GM12892 (cell line): ENCODE measurements at regions not wholly inside any gene's neighbourhood (a gene's known extent, or its start where the extent isn't known, plus 50 kb on each side); places are given as distances from the start of the nearest gene placed in this dataset.

Source experiments
- POLR2A ChIP-seq: IDR thresholded peaks from 2 replicates; pipeline ENCODE4 v1.6.1; 2011; ENCODE audit warnings: low read depth, low read length, control low read depth
- POLR2AphosphoS5 ChIP-seq: IDR thresholded peaks from 2 replicates; pipeline ENCODE4 v1.6.1; 2011; ENCODE audit warnings: low read depth, low read length, control low read depth

DNA sequence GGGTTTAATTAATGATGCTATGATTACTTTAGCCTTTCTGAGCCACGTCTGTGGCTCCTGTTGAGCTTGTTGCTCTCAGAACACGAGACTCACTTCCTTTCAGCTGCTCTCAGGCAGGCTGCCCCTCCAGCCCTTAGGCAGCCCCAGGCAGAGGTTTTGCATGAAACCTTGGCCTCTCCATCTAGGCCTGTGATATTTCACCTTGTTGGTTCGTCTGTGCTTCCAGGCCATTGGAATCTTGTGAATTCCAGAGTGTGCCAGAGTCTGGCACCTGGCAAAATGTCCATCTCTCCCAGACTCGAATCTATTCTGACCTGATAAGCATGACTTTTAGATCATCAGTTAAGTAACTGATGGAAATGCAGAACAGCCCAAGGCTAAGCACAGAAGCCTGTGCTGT, 254.1 kb downstream of the LOXHD1 start:
- TF ChIP-seq POLR2AphosphoS5 (no peak), POLR2A (no peak)
